ENCODE measurements at regions not wholly inside any gene's neighbourhood (a gene's known extent, or its start where the extent isn't known, plus 50 kb on each side); places are given as distances from the start of the nearest gene placed in this dataset.
"Not testable (repeated sequence)": the region's sequence is repeated elsewhere in the genome, so short reads cannot be mapped to it uniquely, and the experiment has no call there.

DNA sequence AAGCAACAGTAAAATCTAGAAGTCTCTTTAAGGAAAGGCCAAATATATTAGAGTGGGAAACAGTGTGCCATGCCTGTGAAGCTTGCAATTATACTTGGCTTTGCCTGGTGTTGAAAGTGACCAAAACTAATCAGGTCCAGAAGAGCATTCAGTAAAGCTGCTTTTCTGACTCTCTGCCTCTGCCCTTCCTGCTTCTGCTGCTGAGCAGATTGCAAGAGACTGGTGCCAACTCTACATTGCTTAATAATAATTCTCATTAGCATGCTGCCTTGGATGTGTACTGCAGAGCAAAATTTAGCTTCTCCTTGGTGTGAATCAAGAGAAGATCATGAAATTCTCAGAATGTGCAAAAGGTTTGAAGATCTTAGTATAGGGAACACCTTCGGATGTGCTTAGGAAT, 120.4 kb upstream of the RFX3 start:
- Mint-ChIP-seq H3K27me3 (ENCODE audit: unreplicated experiment) (peaks cover 4% of the 10 kb centered on the region), H3K9me3 (ENCODE audit: unreplicated experiment) (no peaks in the 10 kb centered on the region), H3K4me3 (ENCODE audit: unreplicated experiment) (no peak overlapping the region), H3K36me3 (ENCODE audit: unreplicated experiment) (no peaks in the 10 kb centered on the region), H3K4me1 (ENCODE audit: unreplicated experiment) (no peaks in the 10 kb centered on the region), H3K27ac (ENCODE audit: unreplicated experiment) (no peak overlapping the region)
- DNase-seq (ENCODE audit: extremely low spot score, unreplicated experiment): no peak
- TF ChIP-seq, protein P1, sequence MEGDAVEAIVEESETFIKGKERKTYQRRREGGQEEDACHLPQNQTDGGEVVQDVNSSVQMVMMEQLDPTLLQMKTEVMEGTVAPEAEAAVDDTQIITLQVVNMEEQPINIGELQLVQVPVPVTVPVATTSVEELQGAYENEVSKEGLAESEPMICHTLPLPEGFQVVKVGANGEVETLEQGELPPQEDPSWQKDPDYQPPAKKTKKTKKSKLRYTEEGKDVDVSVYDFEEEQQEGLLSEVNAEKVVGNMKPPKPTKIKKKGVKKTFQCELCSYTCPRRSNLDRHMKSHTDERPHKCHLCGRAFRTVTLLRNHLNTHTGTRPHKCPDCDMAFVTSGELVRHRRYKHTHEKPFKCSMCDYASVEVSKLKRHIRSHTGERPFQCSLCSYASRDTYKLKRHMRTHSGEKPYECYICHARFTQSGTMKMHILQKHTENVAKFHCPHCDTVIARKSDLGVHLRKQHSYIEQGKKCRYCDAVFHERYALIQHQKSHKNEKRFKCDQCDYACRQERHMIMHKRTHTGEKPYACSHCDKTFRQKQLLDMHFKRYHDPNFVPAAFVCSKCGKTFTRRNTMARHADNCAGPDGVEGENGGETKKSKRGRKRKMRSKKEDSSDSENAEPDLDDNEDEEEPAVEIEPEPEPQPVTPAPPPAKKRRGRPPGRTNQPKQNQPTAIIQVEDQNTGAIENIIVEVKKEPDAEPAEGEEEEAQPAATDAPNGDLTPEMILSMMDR (IDR thresholded peaks at IDR 0.05): no peak

- not testable (repeated sequence) for H3K4me1 Mint-ChIP-seq (ENCODE audit: unreplicated experiment); H3K4me3 Mint-ChIP-seq (ENCODE audit: unreplicated experiment); H3K9me3 Mint-ChIP-seq (ENCODE audit: unreplicated experiment); H3K27ac Mint-ChIP-seq (ENCODE audit: unreplicated experiment); H3K36me3 Mint-ChIP-seq (ENCODE audit: unreplicated experiment); DNase-seq (ENCODE audit: extremely low spot score, unreplicated experiment)
- H3K27me3 Mint-ChIP-seq (ENCODE audit: unreplicated experiment): peaks cover 23% of the 10 kb centered on the region
Observed at GRCh38 chr9:3642075-3642474, 116.3 kb upstream of the RFX3 start.

DNA sequence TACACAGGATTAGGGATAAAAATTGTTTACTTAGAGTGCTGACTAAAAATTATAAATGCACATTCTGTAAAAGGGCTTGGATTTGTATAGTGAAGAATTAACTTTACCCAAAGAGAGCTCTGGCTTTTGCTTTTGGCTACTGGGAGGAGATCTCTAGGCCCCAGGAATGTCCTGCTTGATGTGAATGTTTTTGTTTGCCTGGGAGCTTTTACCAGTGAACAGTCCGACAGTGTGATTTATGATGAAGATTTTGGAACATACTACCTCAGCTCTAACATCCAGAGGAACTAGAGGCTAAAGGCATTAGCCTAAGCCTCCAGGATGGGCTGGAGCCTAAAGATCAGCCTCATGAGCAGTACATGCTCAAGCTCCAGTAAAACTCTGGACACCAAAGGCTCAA, 103.7 kb upstream of the RFX3 start:
- no peaks in the 10 kb centered on the region for H3K4me1 Mint-ChIP-seq (ENCODE audit: unreplicated experiment)
- peaks cover 5% of the 10 kb centered on the region for H3K9me3 Mint-ChIP-seq (ENCODE audit: unreplicated experiment)
- peaks cover 32% of the 10 kb centered on the region for H3K27me3 Mint-ChIP-seq (ENCODE audit: unreplicated experiment)
- DNase-seq (ENCODE audit: extremely low spot score, unreplicated experiment): no peak
- TF ChIP-seq, protein P1 (IDR thresholded peaks at IDR 0.05): no peak
- no peaks in the 10 kb centered on the region for H3K36me3 Mint-ChIP-seq (ENCODE audit: unreplicated experiment)
- no peak overlapping the region for H3K27ac Mint-ChIP-seq (ENCODE audit: unreplicated experiment)
- no peak overlapping the region for H3K4me3 Mint-ChIP-seq (ENCODE audit: unreplicated experiment)

DNA sequence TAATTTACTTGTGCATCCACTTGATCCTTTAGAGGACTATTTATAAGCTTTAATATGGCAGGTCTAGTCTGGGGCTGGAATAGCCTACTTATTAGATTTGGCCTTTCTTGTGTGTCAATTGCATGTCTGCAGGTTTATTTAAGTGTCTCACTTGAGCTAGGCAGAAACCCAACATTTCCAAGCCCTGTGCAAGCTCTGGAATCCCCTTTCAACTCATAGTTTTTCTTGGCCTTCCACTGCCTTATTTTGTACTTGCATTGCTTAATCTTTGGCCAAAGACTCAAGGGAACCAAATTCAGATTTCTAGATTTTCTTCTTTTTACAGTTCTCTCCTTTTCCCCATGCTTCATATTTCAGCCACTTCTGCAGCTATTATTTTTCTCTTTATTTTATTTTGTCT, 102.4 kb upstream of the RFX3 start:
- no peak overlapping the region for H3K27ac Mint-ChIP-seq (ENCODE audit: unreplicated experiment)
- H3K4me3 Mint-ChIP-seq (ENCODE audit: unreplicated experiment): no peak overlapping the region
- no peaks in the 10 kb centered on the region for H3K36me3 Mint-ChIP-seq (ENCODE audit: unreplicated experiment)
- peaks cover 5% of the 10 kb centered on the region for H3K9me3 Mint-ChIP-seq (ENCODE audit: unreplicated experiment)
- no peaks in the 10 kb centered on the region for H3K4me1 Mint-ChIP-seq (ENCODE audit: unreplicated experiment)
- H3K27me3 Mint-ChIP-seq (ENCODE audit: unreplicated experiment): peaks cover 31% of the 10 kb centered on the region
- no peak for DNase-seq (ENCODE audit: extremely low spot score, unreplicated experiment)
- TF ChIP-seq, protein P1 (IDR thresholded peaks at IDR 0.05): no peak

DNA sequence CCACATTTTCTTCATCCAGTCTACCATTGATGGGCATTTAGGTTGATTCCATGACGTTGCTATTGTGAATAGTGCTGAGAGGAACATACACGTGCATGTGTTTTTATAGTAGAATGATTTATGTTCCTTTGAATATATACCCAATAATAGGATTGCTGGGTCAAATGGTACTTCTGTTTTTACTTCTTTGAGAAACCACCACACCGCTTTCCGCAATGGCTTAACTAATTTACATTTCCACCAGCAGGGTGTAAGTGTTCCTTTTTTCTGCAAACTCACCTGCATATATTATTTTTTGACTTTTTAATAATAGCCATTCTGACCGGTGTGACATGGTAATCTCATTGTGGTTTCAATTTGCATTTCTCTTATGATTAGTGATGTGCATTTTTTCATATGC, 82.2 kb upstream of the RFX3 start:
- Mint-ChIP-seq H3K27ac (ENCODE audit: unreplicated experiment) (no peak overlapping the region), H3K4me1 (ENCODE audit: unreplicated experiment) (no peaks in the 10 kb centered on the region), H3K36me3 (ENCODE audit: unreplicated experiment) (no peaks in the 10 kb centered on the region), H3K4me3 (ENCODE audit: unreplicated experiment) (no peak overlapping the region), H3K9me3 (ENCODE audit: unreplicated experiment) (peaks cover 11% of the 10 kb centered on the region), H3K27me3 (ENCODE audit: unreplicated experiment) (peaks cover 35% of the 10 kb centered on the region)
- TF ChIP-seq, protein P1 (IDR thresholded peaks at IDR 0.05): no peak
- DNase-seq (ENCODE audit: extremely low spot score, unreplicated experiment): no peak

DNA sequence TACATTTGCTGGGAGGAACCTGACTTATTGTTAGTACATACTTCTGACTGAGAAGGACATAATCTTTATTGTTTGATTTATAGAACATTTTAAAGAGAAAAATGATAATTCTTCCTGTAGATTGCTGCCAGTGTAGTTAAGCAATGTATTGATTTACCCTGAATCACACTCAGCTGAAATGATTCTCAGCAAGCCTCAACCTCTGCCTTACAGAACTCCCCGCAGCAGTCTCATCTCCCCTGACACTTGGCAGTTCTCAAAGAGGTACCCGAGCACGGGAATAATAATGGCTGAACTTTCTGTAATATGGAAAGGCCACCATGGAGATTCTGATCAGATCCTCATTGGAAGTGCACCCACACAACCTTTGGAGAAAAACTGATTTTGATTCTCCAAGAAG, 74.9 kb upstream of the RFX3 start:
- no peaks in the 10 kb centered on the region for H3K4me1 Mint-ChIP-seq (ENCODE audit: unreplicated experiment)
- TF ChIP-seq, protein P1 (IDR thresholded peaks at IDR 0.05): no peak
- peaks cover 27% of the 10 kb centered on the region for H3K27me3 Mint-ChIP-seq (ENCODE audit: unreplicated experiment)
- no peak overlapping the region for H3K4me3 Mint-ChIP-seq (ENCODE audit: unreplicated experiment)
- H3K27ac Mint-ChIP-seq (ENCODE audit: unreplicated experiment): no peak overlapping the region
- no peaks in the 10 kb centered on the region for H3K9me3 Mint-ChIP-seq (ENCODE audit: unreplicated experiment)
- DNase-seq (ENCODE audit: extremely low spot score, unreplicated experiment): no peak
- peaks cover 2% of the 10 kb centered on the region for H3K36me3 Mint-ChIP-seq (ENCODE audit: unreplicated experiment)
